ENCODE measurements at regions not wholly inside any gene's neighbourhood (a gene's known extent, or its start where the extent isn't known, plus 50 kb on each side); places are given as distances from the start of the nearest gene placed in this dataset.

GRCh38 chr2:239811806-239812560, 213.2 kb downstream of the NDUFA10 start:
- H3K36me3 ChIP-seq (ENCODE audit: control insufficient read depth in 2 of 2, insufficient read depth in 2 of 2, low read length in 1 of 2), result no peaks in the 10 kb centered on the region
- RAD21 ChIA-PET (ENCODE audit: unreplicated experiment), result no interaction called here
- no TSS peak for BruUV-seq (replicated peaks)
- FAIRE-seq, result no peak
- H3K4me3 ChIP-seq, result no peak overlapping the region
- H4K20me1 ChIP-seq (ENCODE audit: control insufficient read depth, insufficient read depth), result no peaks in the 10 kb centered on the region
- 58% methylated on average over 20 of the region's 20 CpGs for WGBS (ENCODE audit: insufficient coverage, insufficient replicate concordance, low lambda C conversion rate, missing lambda C conversion rate)
- intact Hi-C loops (cut with micrococcal nuclease; ENCODE audit: unreplicated experiment), result no loop called here
- no peak overlapping the region for H3K9ac ChIP-seq (ENCODE audit: control insufficient read depth, insufficient read depth, low read length)
- ATAC-seq, result no peak
- no peaks in the 10 kb centered on the region for H3K4me1 ChIP-seq (ENCODE audit: control insufficient read depth, insufficient read depth, low read length)
- in situ Hi-C loops (cut with MboI), result no loop called here
- SMC1A ChIA-PET (ENCODE audit: uncharacterized antibody, unreplicated experiment), result no interaction called here
- POLR2A ChIA-PET, result no interaction called here
- DNase-seq (ENCODE audit: low read depth, low spot score), result no peak
- no peaks in the 10 kb centered on the region; a peak in 1 of 4 replicates for H3K27me3 ChIP-seq (replicated peaks in 1 of 2; ENCODE audit: control insufficient read depth in 2 of 2, insufficient read depth in 2 of 2, low read length in 1 of 2)
- no peak overlapping the region for H2AFZ ChIP-seq (ENCODE audit: control insufficient read depth, low read depth, low read length)
- H3K79me2 ChIP-seq (ENCODE audit: control insufficient read depth, insufficient read depth, low read length), result no peaks in the 10 kb centered on the region
- TF ChIP-seq CREB1 (IDR thresholded peaks at IDR 0.05; ENCODE audit: low read depth) (no peak), CBFB (IDR thresholded peaks at IDR 0.05; ENCODE audit: low read depth) (no peak), TCF3 (IDR thresholded peaks at IDR 0.05; ENCODE audit: borderline replicate concordance, insufficient read depth, low read depth, low read length) (no peak), MYC (IDR thresholded peaks at IDR 0.05; ENCODE audit: insufficient read depth, insufficient read length, insufficient replicate concordance, low read length, severe bottlenecking) (no peak), SIX5 (IDR thresholded peaks at IDR 0.05; ENCODE audit: low read depth, low read length, severe bottlenecking) (no peak), MXI1 (IDR thresholded peaks at IDR 0.05; ENCODE audit: low read depth, low read length) (no peak), MEF2B (IDR thresholded peaks at IDR 0.05; ENCODE audit: partially characterized antibody, poor library complexity, severe bottlenecking) (no peak), PAX8 (IDR thresholded peaks at IDR 0.05) (no peak), ZNF687 (IDR thresholded peaks at IDR 0.05) (no peak), SP1 (IDR thresholded peaks at IDR 0.05; ENCODE audit: low read depth, low read length) (no peak), ZZZ3 (IDR thresholded peaks at IDR 0.05; ENCODE audit: control insufficient read depth, insufficient read length, low read depth) (no peak)
- TF ChIP-seq, protein P1, sequence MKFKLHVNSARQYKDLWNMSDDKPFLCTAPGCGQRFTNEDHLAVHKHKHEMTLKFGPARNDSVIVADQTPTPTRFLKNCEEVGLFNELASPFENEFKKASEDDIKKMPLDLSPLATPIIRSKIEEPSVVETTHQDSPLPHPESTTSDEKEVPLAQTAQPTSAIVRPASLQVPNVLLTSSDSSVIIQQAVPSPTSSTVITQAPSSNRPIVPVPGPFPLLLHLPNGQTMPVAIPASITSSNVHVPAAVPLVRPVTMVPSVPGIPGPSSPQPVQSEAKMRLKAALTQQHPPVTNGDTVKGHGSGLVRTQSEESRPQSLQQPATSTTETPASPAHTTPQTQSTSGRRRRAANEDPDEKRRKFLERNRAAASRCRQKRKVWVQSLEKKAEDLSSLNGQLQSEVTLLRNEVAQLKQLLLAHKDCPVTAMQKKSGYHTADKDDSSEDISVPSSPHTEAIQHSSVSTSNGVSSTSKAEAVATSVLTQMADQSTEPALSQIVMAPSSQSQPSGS (IDR thresholded peaks at IDR 0.05; ENCODE audit: low read length), result no peak
- TF ChIP-seq, protein P2, sequence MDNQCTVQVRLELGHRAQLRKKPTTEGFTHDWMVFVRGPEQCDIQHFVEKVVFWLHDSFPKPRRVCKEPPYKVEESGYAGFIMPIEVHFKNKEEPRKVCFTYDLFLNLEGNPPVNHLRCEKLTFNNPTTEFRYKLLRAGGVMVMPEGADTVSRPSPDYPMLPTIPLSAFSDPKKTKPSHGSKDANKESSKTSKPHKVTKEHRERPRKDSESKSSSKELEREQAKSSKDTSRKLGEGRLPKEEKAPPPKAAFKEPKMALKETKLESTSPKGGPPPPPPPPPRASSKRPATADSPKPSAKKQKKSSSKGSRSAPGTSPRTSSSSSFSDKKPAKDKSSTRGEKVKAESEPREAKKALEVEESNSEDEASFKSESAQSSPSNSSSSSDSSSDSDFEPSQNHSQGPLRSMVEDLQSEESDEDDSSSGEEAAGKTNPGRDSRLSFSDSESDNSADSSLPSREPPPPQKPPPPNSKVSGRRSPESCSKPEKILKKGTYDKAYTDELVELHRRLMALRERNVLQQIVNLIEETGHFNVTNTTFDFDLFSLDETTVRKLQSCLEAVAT (IDR thresholded peaks at IDR 0.05), result no peak
- no peak overlapping the region for H3K4me2 ChIP-seq (ENCODE audit: control insufficient read depth, insufficient read depth)
- CTCF ChIA-PET, result no interaction called here
- H3K9me3 ChIP-seq (replicated peaks; ENCODE audit: control insufficient read depth, insufficient read depth, low read length), result no peaks in the 10 kb centered on the region
- H3K27ac ChIP-seq (ENCODE audit: control insufficient read depth, insufficient read depth), result no peak overlapping the region

Measured in GM12878 (cell line).